ENCODE measurements at regions not wholly inside any gene's neighbourhood (a gene's known extent, or its start where the extent isn't known, plus 50 kb on each side); places are given as distances from the start of the nearest gene placed in this dataset.

GRCh38 chr6:119653329-119653728 lies 303.8 kb upstream of the MAN1A1 start:
- Histone ChIP-seq H3K4me2 (ENCODE audit: insufficient read depth in 1 of 2, low read depth in 2 of 2, low read length in 2 of 2) (no peak overlapping the region), H4K20me1 (replicated peaks in 1 of 2; ENCODE audit: control insufficient read depth in 1 of 2, insufficient read depth in 2 of 2, low read length in 2 of 2) (no peaks in the 10 kb centered on the region), H3K23ac (ENCODE audit: insufficient read length) (no peak overlapping the region), H4K5ac (ENCODE audit: insufficient read length, low read depth, low read length) (no peak overlapping the region), H2BK5ac (ENCODE audit: low read depth, low read length) (no peak overlapping the region), H3K79me2 (ENCODE audit: control insufficient read depth in 1 of 2, insufficient read depth in 2 of 2, low read length in 2 of 2) (no peaks in the 10 kb centered on the region), H2BK12ac (ENCODE audit: low read depth, low read length) (no peak overlapping the region), H3K27me3 (replicated peaks in 1 of 4; ENCODE audit: control insufficient read depth in 3 of 4, extremely low read depth in 1 of 4, insufficient read depth in 3 of 4, low read length in 3 of 4) (no peaks in the 10 kb centered on the region), H4K8ac (ENCODE audit: extremely low read depth, insufficient read depth, low read length) (no peak overlapping the region), H3K4me3 (ENCODE audit: extremely low read depth in 1 of 4, insufficient read depth in 2 of 4, low read depth in 3 of 4, low read length in 4 of 4) (no peak overlapping the region), H3K14ac (ENCODE audit: insufficient read length) (no peak overlapping the region), H3K27ac (ENCODE audit: low read depth, low read length) (no peak overlapping the region), H3K18ac (ENCODE audit: extremely low read depth, low read length) (no peak overlapping the region), H3K56ac (replicated peaks; ENCODE audit: insufficient read length, low read depth, low read length) (no peak overlapping the region), H2BK120ac (replicated peaks; ENCODE audit: low read depth, low read length) (no peak overlapping the region), H2AFZ (ENCODE audit: low read length) (no peak overlapping the region), H2BK15ac (ENCODE audit: low read length) (no peak overlapping the region), H4K91ac (replicated peaks; ENCODE audit: insufficient read length, low read length) (no peak overlapping the region), H3K9me3 (ENCODE audit: insufficient read depth in 2 of 2, low read depth in 1 of 2, low read length in 1 of 2) (no peaks in the 10 kb centered on the region), H3K36me3 (ENCODE audit: control insufficient read depth in 2 of 4, insufficient read depth in 4 of 4, low read length in 3 of 4) (no peaks in the 10 kb centered on the region), H3K4ac (replicated peaks; ENCODE audit: insufficient read length, low read depth, low read length) (no peak overlapping the region), H3K79me1 (ENCODE audit: low read depth, low read length) (no peaks in the 10 kb centered on the region), H3K9ac (replicated peaks in 1 of 4; ENCODE audit: extremely low read depth in 1 of 4, low read depth in 3 of 4, low read length in 3 of 4) (no peak overlapping the region), H2BK20ac (ENCODE audit: low read length) (no peak overlapping the region), H2AK5ac (ENCODE audit: low read depth, low read length) (no peak overlapping the region), H3K23me2 (ENCODE audit: low read depth, low read length) (no peaks in the 10 kb centered on the region), H3K4me1 (replicated peaks in 1 of 4; ENCODE audit: control insufficient read depth in 3 of 4, insufficient read depth in 4 of 4, low read length in 3 of 4) (no peaks in the 10 kb centered on the region)
- WGBS, 2 experiments (ENCODE audit: extremely low coverage in 1 of 2, insufficient coverage in 1 of 2, insufficient read length in 1 of 2, insufficient replicate concordance in 2 of 2, low coverage in 1 of 2, low lambda C conversion rate in 2 of 2, missing lambda C conversion rate in 1 of 2): 88% methylated on average over 2 of the region's 2 CpGs; no CpG with 5 or more reads in 1 of the 2 experiments
- no peak for DNase-seq (ENCODE audit: low read depth in 1 of 2, low spot score in 2 of 2)
- no peak for FAIRE-seq
- ChIA-PET POLR2A (ENCODE audit: partially characterized antibody) (no interaction called here), CTCF (ENCODE audit: partially characterized antibody) (interaction anchor here (0.8 to 1.7 kb wide), 2 partner anchors 16 to 321 kb away, joined by 4 read pairs; no protein-coding TSS in a partner anchor)
- TF ChIP-seq PHF8 (conservative IDR thresholded peaks at IDR 0.05; ENCODE audit: low read depth, low read length) (no peak), JUN (IDR thresholded peaks at IDR 0.05; ENCODE audit: low read depth, low read length) (no peak), POU5F1 (IDR thresholded peaks at IDR 0.05; ENCODE audit: low read depth, low read length) (no peak), CEBPB (IDR thresholded peaks at IDR 0.05; ENCODE audit: low read depth, low read length) (no peak), ASH2L (IDR thresholded peaks at IDR 0.05; ENCODE audit: low read length) (no peak), TAF1 (IDR thresholded peaks at IDR 0.05; ENCODE audit: low read depth, low read length) (no peak), SIN3A (conservative IDR thresholded peaks at IDR 0.05 in 1 of 2, IDR thresholded peaks at IDR 0.05 in 1 of 2; ENCODE audit: low read depth in 1 of 2, low read length in 2 of 2) (no peak), RFX5 (IDR thresholded peaks at IDR 0.05; ENCODE audit: borderline replicate concordance, low read depth, low read length) (no peak)
